ENCODE measurements at regions not wholly inside any gene's neighbourhood (a gene's known extent, or its start where the extent isn't known, plus 50 kb on each side); places are given as distances from the start of the nearest gene placed in this dataset.

DNA sequence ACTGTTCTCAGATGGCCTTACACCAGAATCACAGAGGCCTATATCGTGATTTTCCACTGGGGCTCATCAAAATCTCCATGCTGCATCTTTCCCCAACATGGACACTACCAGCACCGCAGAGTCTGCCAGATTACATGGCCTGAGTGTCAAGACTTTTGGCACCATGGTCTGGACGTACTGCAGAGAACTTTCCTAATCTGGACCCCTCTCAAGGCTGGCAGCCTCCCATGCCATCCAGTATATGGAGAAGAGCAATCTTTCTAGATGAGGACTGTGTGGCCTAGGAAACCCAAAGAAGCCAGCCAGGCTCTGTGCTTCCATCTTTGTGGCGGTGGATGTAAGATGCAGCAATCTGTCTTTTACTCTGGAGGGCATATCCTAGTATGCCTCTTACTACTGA is 139.2 kb downstream of the ADAMTS15 start:
- no peak for DNase-seq

DNA sequence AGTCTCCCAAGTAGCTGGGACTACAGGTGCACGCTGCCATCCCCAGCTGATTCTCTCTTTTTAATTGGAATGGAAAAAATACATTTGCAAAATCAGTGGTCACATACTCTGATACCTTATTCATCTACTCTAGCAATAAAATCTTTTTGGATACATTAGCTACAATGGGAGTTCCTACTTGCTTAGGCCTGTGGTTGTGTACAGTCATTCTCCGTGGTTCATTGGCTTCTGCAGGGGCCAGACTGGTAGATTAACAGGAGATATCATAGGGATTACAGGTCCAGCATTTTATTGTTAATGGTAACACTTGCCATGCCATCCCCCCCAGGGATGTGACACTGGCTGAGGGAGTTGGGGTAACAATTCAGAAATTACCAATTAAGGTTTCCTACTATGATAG is 140.0 kb downstream of the ADAMTS15 start:
- DNase-seq = no peak

DNA sequence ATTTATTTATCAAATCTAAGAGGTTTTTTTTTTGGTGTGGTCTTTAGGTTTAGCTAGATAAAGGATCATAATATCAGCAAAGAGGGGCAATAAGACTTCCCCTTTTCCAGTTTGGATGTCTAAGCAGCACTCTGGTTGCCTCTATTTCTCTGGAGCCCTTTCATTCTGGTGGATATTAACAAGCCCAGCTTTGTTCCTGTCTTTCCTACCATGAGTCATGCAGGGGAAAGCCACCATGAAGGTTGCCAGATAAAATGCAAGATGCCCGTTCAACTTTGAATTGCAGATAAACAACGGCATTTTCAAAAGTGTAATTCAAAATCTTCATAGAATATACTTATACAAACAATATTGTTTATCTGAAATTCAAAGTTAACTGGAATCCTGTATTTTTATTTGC is 143.6 kb downstream of the ADAMTS15 start:
- no peak for DNase-seq

DNA sequence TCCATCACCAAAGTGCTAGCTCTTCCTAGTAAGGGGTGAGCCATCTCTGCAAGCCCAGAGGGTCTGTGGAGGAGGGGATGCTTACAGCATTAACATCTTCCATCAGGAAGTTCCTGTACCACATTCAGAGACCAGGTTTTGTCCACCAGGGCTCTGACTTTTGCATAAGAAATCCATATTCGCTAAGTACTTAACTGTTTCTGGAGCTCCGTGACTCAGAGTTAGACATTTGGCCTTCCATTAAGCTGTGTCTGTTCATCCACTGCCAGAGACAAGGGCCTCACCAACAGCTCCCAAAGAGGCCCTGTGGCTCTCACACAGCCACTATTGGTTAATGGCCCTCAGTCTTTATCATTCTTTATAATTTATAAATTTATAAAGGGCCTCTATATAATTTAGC is 144.6 kb downstream of the ADAMTS15 start:
- DNase-seq = no peak

DNA sequence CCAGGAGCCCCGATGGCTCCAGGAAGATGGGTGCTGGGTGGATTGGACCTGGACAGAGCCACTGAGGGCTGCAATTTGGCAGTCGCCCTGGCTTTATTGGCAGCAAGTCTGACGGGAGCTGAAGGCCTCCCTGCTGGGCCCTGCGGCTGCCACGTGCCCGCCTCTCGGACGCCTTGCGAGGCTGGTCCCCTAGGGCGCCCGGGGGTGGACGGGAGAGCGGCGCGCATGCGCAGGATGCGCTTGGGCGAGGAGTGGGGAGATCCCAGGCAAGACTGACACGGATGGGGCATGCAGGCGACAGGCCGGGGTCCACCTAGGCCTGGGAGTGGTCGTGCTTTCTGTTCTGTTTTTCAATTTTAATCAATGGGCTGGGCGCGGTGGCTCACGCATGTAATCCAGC is 150.0 kb downstream of the ADAMTS15 start:
- no peak for DNase-seq

GRCh38 chr11:130599073-130599654 is 150.7 kb downstream of the ADAMTS15 start:
- DNase-seq = no peak

DNA sequence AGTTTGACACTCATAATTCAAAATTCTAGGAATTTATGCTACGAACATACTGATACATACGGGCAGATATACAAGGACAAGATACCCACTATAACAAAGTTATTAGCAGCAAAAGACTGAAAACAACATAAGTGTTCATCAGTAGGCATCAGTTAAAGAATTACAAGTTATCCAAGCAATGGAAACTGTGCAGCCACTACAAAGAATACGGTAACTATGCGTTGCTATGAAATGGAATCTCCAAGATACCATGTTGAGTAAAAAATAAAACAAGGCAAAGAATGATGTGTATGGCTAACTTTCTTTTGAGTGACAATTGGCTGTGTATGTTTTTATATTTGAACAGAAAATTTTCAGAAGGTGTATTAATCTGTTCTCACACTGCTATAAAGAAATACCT is 151.7 kb downstream of the ADAMTS15 start:
- DNase-seq = no peak

DNA sequence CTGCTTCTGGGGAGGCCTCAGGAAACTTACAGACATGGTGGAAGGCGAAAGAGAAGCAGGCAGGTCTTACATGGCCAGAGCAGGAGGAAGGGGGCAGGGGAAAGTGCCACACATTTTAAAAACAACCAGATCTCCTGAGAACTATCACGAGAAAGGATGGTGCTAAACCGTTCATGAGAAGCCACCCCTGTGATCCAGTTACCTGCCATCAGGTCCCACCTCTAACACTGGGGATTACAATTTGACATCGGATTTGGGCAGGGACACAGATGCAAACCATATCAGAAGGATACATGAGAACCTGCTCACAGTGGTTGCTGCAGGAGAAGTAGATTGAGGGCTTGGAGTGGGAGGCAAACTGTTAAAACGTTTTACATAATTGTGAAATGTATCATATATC is 152.2 kb downstream of the ADAMTS15 start:
- DNase-seq = no peak

DNA sequence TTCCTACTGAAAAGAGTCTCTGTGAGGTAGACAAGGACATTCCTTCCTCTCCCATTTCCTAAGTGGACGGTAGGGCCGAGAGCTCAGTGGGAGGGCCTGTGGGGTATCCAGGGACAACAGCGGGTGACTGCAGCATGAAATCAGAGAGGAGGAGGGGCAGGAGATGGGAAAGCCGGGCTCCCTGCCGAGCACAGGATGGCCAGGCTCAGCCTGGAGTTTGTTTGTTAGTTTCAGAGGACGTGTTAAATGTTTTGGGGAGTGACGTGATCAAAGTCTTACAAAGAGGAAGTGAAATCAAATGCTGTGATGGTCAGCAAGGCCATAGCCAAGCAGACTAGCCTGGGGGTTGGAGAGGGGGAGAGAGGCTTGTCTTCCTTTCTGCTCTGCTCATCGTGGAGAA is 152.7 kb downstream of the ADAMTS15 start:
- no peak for DNase-seq

DNA sequence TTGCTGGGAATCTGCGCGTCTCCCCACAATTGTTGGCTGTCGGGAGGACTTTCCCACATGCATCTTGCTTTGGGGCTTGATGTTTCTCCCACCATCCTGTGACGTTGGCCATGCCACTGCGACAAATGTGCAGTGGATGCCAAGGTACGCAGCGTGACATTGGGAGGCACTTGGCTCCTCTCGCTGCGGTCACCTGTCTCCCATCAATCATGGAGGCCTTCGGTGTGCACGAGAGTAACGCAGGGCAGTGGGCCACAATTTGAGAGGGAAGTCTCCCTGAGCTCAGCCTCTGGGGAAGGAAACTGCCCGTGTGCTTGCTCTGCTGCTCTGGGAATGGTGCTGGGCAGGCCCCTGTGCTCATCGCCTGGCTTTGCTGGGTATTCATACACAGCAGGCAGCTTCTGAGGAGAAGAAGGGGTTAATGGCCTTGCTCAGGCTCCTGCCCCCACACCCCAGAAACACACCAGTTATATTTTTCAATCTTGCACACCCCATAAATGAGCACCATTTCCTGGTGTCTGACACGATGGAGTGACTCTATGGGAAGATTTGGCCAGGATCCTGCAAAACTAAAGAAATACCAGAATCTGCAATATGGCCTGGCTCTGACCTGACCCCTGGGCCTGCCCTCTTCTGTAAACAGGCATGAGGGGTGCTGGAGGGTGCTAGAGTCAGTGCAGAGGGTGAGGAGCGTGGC is 153.5 kb downstream of the ADAMTS15 start:
- DNase-seq = no peak

- DNase-seq = no peak
Measured at GRCh38 chr11:130602641-130603334, 154.3 kb downstream of the ADAMTS15 start.

DNA sequence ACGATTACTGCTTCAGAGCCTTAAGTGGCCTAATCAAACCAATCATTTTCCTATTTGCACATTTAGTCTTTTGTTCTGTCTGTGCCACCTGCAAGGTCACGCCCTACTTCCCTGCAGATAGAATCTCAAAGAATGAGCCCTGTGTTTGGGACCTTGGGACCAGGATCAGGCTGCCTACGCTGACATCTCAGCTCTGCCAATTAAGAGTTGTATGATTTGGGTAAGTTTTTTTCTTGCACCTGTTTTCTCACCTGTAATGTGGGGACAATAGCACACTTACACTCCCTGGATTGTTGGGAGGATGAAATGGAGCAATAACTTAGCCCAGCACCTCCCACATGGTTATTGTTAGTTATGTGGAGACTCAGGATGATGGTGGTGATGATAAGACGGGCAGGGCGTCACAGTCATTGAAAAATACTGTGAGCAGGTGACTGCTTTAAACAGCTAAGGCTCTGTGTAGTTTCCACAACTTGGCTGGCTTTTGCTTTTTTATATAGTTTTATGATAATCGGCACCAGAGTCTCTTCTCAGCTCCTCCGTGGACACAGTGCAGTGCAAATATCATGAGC is 155.0 kb downstream of the ADAMTS15 start:
- DNase-seq = no peak

- DNase-seq = no peak
Measured at GRCh38 chr11:130604606-130605005, 156.2 kb downstream of the ADAMTS15 start.

DNA sequence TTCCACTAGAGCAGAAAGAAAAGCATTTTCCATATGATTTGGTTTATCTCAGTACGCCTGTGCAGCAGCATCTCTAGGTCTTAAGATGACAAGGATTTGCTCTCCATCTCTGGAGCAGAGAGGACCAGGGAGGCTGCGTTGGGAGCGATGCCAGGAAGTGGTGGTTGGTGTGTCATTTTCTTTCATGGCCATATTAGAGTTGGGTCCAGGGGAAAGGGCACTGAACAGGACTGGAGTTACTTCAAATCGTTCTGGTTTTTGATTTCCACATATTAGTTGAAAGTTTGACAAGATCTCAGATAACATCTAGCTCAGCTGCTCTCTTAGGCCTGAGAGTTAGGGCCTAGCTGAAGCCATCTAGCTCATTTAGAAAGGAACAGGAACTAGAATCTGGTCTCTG is 157.7 kb downstream of the ADAMTS15 start:
- no peak for DNase-seq

GRCh38 chr11:130606781-130607511 is 158.5 kb downstream of the ADAMTS15 start:
- no peak for DNase-seq

GRCh38 chr11:130608287-130608686 is 159.8 kb downstream of the ADAMTS15 start:
- DNase-seq = no peak

DNA sequence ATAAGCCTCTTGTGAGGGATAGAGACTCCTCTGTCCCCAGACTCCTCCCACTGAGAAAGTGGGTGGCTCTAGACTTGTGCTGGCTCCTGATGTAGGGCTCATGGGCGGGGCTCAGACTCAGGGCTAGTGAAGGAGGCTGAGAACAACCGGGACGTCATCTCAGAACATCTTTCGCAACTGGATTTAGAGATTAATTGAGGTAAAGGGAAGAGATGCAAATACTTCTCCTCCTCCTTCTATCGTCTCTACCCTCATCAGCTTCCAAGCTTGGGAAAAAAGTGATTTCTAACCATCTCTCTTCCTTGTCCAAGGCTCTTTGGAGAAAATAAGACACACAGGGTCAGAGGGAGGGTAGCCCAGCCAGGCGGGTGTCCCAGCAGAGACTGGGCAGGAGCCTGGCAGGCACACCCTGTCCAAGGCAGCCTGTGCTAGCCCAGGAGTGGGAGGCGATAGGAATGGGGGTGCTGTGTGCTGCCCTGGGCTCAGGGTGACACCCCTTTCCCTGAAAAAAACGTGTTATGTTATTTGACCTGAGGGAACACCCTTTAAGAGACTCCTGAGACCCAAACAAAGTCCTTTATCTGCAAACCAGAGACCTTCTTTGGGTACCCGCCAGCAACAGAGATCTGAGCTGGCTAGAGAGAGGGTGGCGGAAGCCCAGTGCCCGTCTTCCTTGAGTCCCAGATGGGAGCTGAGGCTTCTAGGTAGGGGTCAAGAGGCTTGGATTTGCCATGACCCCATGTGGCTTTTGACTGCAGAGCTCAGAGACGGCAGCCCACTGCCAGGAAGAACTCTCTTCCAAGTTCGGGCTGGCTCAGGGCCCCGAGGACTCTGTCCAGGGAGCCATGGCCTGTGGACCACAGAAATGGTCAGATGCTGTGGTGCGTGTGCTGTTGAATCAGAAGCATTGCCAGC is 160.9 kb downstream of the ADAMTS15 start:
- DNase-seq = no peak

DNA sequence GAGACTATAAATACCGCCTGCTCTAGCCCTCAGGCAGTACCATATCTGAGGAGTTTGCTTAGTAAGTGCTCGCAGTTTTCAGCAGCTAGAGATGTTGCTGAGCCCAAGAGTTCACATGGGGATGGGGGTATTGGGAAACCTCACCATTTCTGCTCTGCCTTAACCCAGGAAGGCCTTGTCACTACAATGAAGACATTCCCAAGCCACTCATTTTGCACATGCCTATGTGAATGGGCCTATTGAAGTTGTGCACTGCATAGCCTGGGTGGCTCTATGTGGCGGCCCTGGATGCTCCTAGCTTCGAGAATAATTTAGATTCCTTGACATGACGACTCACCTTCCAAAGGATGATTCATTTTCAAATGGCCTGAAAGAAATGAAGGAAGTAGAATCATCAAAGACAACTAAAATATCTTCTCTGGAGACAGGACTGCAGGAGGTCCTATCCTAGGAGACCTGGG is 163.4 kb downstream of the ADAMTS15 start:
- DNase-seq = no peak

DNA sequence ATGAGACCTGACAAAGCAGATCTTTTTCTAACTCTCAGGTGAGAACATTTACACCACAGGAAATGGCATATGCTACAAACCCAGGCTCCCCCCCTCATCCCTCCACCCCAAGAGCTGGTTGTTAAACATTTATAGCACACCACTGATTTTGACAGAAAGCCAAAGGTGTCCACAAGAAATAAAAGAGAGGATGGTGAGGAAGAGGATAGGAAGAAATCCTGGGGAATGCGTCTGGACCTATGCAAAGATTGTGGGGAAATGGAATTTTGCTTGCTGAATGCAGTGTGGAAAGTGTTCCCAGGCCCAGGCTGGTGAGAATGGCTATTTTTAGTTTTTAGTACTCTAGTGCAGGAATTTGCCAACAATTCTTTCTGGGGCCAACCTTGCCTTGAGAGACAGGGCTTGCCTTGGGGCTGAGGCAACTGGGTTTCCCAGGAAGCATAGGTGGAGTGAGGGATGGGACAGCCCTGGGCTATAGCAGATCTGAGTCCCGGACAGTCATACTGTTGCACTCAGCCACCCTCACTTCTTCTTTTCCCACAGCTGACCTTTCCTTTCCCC is 163.9 kb downstream of the ADAMTS15 start:
- no peak for DNase-seq

GRCh38 chr11:130613396-130613795 is 165.0 kb downstream of the ADAMTS15 start:
- DNase-seq = no peak

- no peak for DNase-seq
Measured at GRCh38 chr11:130614591-130614990, 166.1 kb downstream of the ADAMTS15 start.

DNA sequence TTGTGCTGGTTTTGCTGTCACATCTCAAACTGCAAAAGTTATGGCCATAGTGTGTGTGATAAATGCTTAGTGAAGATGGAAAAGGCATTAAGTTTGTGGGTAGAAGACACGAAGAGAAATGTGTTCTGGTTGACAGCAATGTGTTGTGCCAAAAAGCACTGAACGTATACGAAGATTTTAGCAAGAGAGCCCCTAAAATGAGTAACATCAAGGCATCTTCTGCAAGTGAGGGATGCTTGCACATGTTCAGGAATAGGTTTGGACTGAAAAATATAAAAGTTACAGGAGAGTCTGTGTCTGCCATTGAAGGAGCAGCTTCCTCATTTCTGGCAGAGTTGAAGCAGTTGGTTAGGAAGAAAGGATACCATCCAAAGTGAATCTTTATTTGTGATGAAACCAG is 167.1 kb downstream of the ADAMTS15 start:
- no peak for DNase-seq

All from activated T-cell treated with anti-CD3 and anti-CD28 coated beads, Interleukin-2, amount 50 U/mL, for 48 hours (primary cell).